ENCODE measurements at regions not wholly inside any gene's neighbourhood (a gene's known extent, or its start where the extent isn't known, plus 50 kb on each side); places are given as distances from the start of the nearest gene placed in this dataset.
"Not testable (repeated sequence)": the region's sequence is repeated elsewhere in the genome, so short reads cannot be mapped to it uniquely, and the experiment has no call there.

GRCh38 chr6:27187231-27188060 is 60.1 kb upstream of the PRSS16 start:
- no peak for DNase-seq (ENCODE audit: low read depth in 2 of 2)

- peak; percentile 53 to 59 for DNase-seq (ENCODE audit: low read depth in 2 of 2)
Measured at GRCh38 chr6:27188061-27188884, 59.2 kb upstream of the PRSS16 start.

- peak; percentile 62 to 64 for DNase-seq (ENCODE audit: low read depth in 2 of 2)
Measured at GRCh38 chr6:27188885-27189418, 58.5 kb upstream of the PRSS16 start.

- DNase-seq (ENCODE audit: low read depth in 2 of 2) = no peak
Measured at GRCh38 chr6:27190126-27190525, 57.4 kb upstream of the PRSS16 start.

GRCh38 chr6:27194453-27194852 is 53.0 kb upstream of the PRSS16 start:
- not testable (repeated sequence) for DNase-seq (ENCODE audit: low read depth in 2 of 2)

- DNase-seq (ENCODE audit: low read depth in 2 of 2) = not testable (repeated sequence)
Measured at GRCh38 chr6:27195547-27195946, 52.0 kb upstream of the PRSS16 start.
